HUES64 (cell line): ENCODE measurements at regions not wholly inside any gene's neighbourhood (a gene's known extent, or its start where the extent isn't known, plus 50 kb on each side); places are given as distances from the start of the nearest gene placed in this dataset.
"Not testable (repeated sequence)": the region's sequence is repeated elsewhere in the genome, so short reads cannot be mapped to it uniquely, and the experiment has no call there.

ENCODE experiments used
- H3K27ac ChIP-seq: 2 replicates; pipeline ENCODE4 v1.7.0; 2013; ENCODE audit warnings: low read depth, low read length, inconsistent platforms
- H3K27me3 ChIP-seq: 2 replicates; pipeline ENCODE4 v1.6.1; 2013; ENCODE audit warnings: mild to moderate bottlenecking, low read length; ENCODE audit not compliant: insufficient read depth
- H3K36me3 ChIP-seq: 2 replicates; pipeline ENCODE4 v1.6.1; 2013; ENCODE audit warnings: mild to moderate bottlenecking, low read length; ENCODE audit not compliant: insufficient read depth
- H3K4me1 ChIP-seq: 2 replicates; pipeline ENCODE4 v1.6.1; 2013; ENCODE audit warnings: mild to moderate bottlenecking, low read length, moderate library complexity; ENCODE audit not compliant: insufficient read depth
- H3K4me3 ChIP-seq: 2 replicates; pipeline ENCODE4 v1.5.1; 2013; ENCODE audit warnings: mild to moderate bottlenecking, low read length, moderate library complexity
- H3K9ac ChIP-seq: 2 replicates; pipeline ENCODE4 v1.6.1; 2013; ENCODE audit warnings: mild to moderate bottlenecking, low read depth, low read length
- H3K9me3 ChIP-seq: 2 replicates; pipeline ENCODE4 v1.6.1; 2013; ENCODE audit warnings: low read depth, low read length; ENCODE audit not compliant: insufficient read depth
- WGBS: fragments of 150-250, 120-280 bp; methylation state at CpG from one replicate; pipeline ENCODE4 v1.1.7; 2013; ENCODE audit warnings: missing lambda C conversion rate; 5-methylcytosine and 5-hydroxymethylcytosine counted together

DNA sequence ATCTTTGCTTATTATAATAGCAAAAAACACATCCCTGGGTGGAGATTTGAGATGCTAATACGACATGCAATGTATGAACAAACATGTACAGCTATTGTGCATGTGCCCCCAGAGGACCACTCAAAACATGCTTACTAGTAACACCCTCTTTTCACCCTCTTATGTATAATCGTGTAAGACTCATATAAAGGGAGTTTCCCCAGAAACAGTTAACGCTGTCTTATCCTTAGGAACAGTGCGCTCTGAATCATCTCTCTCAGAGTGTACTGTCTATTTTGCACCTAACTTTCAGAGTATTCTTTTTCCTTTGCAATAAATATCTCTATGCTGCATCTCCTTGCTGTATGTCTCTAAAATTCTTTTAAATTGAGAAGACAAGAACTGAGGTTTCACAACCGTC, 2604.0 kb downstream of the PCDH9 start:
- Histone ChIP-seq H3K4me3 (no peak overlapping the region), H3K4me1 (peaks cover 3% of the 10 kb centered on the region; the same call in 1 of the 2 replicates), H3K36me3 (no peaks in the 10 kb centered on the region), H3K27ac (no peak overlapping the region), H3K27me3 (no peaks in the 10 kb centered on the region), H3K9me3 (no peaks in the 10 kb centered on the region), H3K9ac (no peak overlapping the region)
- 97% methylated on average over 5 of the region's 5 CpGs for WGBS

DNA sequence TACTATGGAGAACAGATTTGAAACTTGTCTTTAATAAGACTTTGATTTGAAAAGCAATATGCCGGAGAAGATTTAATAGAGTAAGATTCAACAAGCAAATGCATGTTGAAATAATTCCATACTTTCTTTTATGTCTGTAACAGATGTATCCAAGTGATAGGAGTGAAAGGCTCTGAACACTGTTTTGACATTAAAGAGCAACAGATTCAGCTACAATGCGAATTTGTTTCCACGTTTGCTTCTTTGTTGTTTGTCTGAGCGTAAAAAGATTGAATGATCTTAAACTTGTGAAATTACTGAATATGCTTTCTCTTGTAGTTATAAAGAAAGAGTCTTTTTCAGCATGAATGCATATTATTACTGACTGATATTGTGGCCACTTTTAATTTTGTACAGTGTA, 2612.9 kb downstream of the PCDH9 start:
- WGBS = 96% methylated on average over 3 of the region's 4 CpGs
- H3K4me1 ChIP-seq = no peaks in the 10 kb centered on the region
- no peaks in the 10 kb centered on the region for H3K9me3 ChIP-seq
- H3K4me3 ChIP-seq = no peak overlapping the region
- H3K27me3 ChIP-seq = no peaks in the 10 kb centered on the region
- H3K27ac ChIP-seq = no peak overlapping the region
- H3K9ac ChIP-seq = no peak overlapping the region
- no peaks in the 10 kb centered on the region for H3K36me3 ChIP-seq

DNA sequence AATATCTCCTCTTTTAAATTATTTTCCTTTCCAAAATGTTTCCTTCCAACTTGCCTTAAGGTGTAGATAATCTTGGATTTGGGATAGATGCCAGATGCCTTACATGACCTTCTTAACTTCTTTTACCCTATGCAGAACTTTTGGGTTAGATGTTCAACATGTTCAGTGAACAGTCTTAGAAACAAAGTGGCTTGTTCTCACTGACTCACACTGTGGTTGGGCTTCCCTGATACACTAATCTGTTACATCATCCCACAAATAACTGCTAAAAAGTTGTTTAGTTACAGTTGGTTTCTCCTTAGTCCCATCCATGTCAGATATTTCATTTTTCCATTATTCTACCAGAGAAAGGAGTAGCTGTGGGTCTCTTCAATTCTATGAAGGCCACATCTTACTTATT, 2638.2 kb downstream of the PCDH9 start:
- H3K4me1 ChIP-seq = no peaks in the 10 kb centered on the region
- no peak overlapping the region for H3K27ac ChIP-seq
- no peaks in the 10 kb centered on the region for H3K36me3 ChIP-seq

DNA sequence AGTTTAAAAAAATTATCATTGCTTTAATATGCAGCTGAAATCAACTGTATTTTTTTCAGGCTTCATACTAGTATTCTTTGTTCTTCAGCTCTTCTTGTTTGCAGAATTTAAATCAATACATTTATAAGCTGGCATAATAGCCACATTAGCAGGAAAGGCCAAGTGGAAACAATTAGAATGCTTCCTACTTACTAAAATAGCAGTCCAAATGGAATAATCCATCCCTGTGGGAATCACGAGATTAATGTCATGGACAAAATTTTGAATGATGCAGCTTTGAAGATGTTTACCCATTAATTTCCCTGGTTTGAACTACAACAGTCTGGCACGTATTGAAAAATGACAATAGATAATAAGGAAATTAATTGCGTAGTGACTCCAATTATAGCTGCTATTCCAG, 2650.8 kb downstream of the PCDH9 start:
- no peak overlapping the region for H3K4me3 ChIP-seq
- no peaks in the 10 kb centered on the region for H3K9me3 ChIP-seq
- no peaks in the 10 kb centered on the region for H3K4me1 ChIP-seq
- H3K27ac ChIP-seq = no peak overlapping the region
- H3K9ac ChIP-seq = no peak overlapping the region
- no peaks in the 10 kb centered on the region for H3K27me3 ChIP-seq
- 96% methylated on average over 3 of the region's 3 CpGs for WGBS
- no peaks in the 10 kb centered on the region for H3K36me3 ChIP-seq

More for the DNA sequence above, 2638.2 kb downstream of the PCDH9 start:
- no peak overlapping the region for H3K9ac ChIP-seq
- H3K4me3 ChIP-seq = no peak overlapping the region
- no peaks in the 10 kb centered on the region for H3K9me3 ChIP-seq
- no peaks in the 10 kb centered on the region for H3K27me3 ChIP-seq

DNA sequence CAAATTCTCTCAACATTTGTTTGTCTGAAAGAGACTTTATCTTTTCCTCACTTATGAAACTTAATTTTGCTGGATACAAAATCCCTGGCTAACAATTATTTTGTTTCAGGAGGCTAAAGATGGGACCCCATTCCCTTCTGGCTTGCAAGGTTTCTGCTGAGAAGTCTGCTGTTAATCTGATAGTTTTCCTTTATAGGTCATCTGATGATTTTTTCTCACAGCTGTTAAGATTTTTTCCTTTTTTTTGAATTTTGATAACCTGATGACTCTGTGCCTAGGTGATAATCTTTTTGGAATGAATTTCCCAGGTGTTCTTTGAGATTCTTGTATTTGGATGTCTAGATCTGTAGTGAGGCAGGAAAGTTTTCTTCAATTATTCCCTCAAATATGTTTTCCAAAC, 2661.4 kb downstream of the PCDH9 start:
- no peak overlapping the region for H3K9ac ChIP-seq
- H3K9me3 ChIP-seq = peaks cover 15% of the 10 kb centered on the region
- no peaks in the 10 kb centered on the region for H3K27me3 ChIP-seq
- H3K4me3 ChIP-seq = no peak overlapping the region
- no peak overlapping the region for H3K27ac ChIP-seq
- no peaks in the 10 kb centered on the region for H3K4me1 ChIP-seq
- no peaks in the 10 kb centered on the region for H3K36me3 ChIP-seq

DNA sequence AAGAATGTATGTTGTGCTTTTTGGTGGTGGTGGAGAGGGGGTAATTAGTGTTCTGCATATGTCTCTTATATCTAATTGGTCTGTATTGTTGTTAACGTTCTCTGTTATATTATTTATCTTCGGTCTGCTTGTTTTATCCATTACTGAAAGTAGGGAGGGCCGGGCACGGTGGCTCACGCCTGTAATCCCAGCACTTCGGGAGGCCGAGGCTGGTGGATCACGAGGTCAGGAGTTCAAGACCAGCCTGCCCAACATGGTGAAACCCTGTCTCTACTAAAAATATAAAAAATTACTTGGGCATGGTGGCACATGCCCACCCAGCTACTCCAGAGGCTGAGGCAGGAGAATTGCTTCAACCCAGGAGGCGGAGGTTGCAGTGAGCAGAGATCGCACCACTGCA, 2672.1 kb downstream of the PCDH9 start:
- WGBS = 98% methylated on average over 10 of the region's 10 CpGs
- H3K4me1 ChIP-seq, H3K27ac ChIP-seq, H3K36me3 ChIP-seq, H3K4me3 ChIP-seq, H3K9ac ChIP-seq, H3K9me3 ChIP-seq, H3K27me3 ChIP-seq: not testable (repeated sequence)

DNA sequence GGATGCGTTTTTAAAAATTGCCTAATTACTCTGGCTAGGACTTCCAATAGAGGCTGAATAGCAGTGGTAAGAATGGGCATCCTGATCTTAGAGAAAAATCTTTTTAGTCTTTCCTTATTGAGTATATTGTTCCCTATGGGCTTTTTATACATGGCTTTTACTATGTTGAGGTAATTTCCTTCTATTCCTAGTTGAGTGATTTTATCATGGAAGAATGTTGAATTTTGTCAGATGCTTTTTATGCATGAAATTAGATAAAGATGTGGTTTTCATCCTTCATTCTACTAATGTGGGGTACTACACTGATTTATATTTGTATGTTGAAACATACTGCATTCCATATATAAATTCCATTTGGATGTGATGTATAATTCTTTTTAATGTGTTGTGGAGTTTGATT, 2673.8 kb downstream of the PCDH9 start:
- no peak overlapping the region for H3K9ac ChIP-seq
- 100% methylated on average over 1 of the region's 1 CpG for WGBS
- no peaks in the 10 kb centered on the region for H3K4me1 ChIP-seq
- H3K9me3 ChIP-seq = no peaks in the 10 kb centered on the region
- no peaks in the 10 kb centered on the region for H3K36me3 ChIP-seq
- no peak overlapping the region for H3K27ac ChIP-seq
- H3K27me3 ChIP-seq = no peaks in the 10 kb centered on the region
- no peak overlapping the region for H3K4me3 ChIP-seq

DNA sequence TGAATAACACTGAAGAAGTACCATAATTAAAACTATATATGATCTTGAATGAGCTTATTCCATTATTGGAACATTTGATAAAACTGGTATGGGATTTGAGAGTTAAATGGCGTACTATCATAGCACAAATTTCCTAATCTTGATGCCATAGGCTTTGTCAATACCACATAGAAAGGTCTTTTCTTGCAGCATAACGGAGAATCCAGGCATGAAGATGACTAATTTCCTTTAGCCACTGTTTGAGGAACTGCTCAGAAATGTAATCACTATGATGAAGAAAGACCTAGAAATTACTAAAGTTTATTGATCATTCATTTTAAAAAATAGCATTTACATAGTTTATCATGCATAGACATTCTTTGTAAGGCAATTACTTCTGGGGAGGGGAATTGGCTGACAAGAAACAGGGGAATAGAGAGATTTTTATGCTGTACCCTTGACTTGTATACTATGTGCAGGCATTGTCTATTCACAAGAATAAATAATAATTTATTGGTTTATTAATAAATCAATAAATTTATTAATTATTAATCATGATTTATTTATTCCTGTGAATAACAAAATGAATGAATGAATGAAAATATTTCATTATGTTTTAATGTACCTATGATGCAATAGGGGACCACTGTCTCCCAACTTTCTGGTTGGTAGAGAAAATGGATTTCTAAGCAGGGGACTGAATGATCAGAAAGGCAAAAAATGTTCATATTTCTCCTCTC, 2676.6 kb downstream of the PCDH9 start:
- no peak overlapping the region for H3K4me3 ChIP-seq
- no peaks in the 10 kb centered on the region for H3K36me3 ChIP-seq
- peaks cover 10% of the 10 kb centered on the region; the same call in 1 of the 2 replicates for H3K9me3 ChIP-seq
- 87% methylated on average over 2 of the region's 2 CpGs for WGBS
- no peaks in the 10 kb centered on the region for H3K4me1 ChIP-seq
- H3K9ac ChIP-seq = no peak overlapping the region
- H3K27ac ChIP-seq = no peak overlapping the region
- H3K27me3 ChIP-seq = no peaks in the 10 kb centered on the region

DNA sequence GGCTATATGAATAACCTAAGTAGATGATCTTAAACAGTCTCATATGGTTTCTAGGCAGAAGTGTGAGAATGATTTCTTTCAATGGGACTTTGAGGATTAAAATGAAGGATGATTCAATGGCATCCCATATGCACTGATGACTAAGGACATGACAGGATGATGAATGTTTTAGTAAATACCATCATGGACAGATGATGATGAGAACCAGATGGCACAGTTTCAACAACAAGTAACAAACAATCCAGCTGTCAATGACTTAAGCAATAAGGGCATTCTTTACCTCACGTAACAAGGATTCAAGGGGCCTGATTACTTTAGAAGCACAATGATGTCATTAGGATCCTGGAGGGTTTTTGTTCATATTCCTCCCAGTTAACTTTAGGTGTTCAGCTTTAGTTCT, 2678.4 kb downstream of the PCDH9 start:
- H3K27ac ChIP-seq = no peak overlapping the region
- peaks cover 10% of the 10 kb centered on the region; the same call in 1 of the 2 replicates for H3K9me3 ChIP-seq
- no peaks in the 10 kb centered on the region for H3K36me3 ChIP-seq
- no peak overlapping the region for H3K4me3 ChIP-seq
- H3K4me1 ChIP-seq = no peaks in the 10 kb centered on the region
- no peak overlapping the region for H3K9ac ChIP-seq
- no peaks in the 10 kb centered on the region for H3K27me3 ChIP-seq
- 100% methylated on average over 1 of the region's 1 CpG for WGBS

DNA sequence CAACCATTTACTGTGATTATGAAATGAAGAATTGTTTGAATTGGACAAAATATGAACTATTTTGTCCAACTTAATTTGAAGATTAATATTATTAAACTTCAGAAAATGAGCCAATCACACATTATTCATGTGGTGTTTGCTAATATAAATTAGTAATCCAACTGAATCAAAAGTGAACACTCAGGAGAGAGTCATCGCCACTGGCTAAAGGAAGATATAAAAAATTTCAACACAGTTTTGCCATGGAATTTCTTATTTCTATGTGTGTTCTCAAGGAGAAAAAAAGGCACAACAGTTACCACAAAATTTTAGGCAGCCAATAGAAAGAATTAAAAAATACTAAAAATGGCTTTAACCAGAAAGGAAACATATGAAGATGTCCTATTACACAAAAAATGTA, 2683.8 kb downstream of the PCDH9 start:
- no peak overlapping the region for H3K27ac ChIP-seq
- peaks cover 10% of the 10 kb centered on the region; the same call in 1 of the 2 replicates for H3K9me3 ChIP-seq
- no peak overlapping the region for H3K9ac ChIP-seq
- no peaks in the 10 kb centered on the region for H3K36me3 ChIP-seq
- H3K27me3 ChIP-seq = no peaks in the 10 kb centered on the region
- no peak overlapping the region for H3K4me3 ChIP-seq
- no CpG with 5 or more reads among the region's 1 CpG for WGBS
- no peaks in the 10 kb centered on the region for H3K4me1 ChIP-seq

DNA sequence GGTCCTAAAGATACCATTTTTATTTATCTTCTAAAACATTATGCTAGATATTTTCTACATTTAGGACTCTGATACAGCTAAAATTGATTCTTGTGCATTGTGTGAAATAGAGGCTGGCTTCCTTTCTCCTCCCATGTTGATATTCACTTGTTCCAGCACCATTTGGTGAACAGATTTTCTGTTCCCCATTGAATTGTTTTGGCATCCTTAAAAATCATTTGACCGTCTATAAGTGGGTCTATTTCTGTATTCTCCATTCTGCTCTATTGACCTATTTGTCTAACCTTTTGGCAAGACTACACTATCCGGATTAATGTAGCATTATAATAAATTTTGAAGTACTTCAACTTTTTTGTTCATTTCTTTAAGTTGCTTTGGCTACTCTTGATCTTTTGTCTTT, 2689.2 kb downstream of the PCDH9 start:
- H3K4me1 ChIP-seq = no peaks in the 10 kb centered on the region
- H3K9me3 ChIP-seq = no peaks in the 10 kb centered on the region
- H3K9ac ChIP-seq = no peak overlapping the region
- no peaks in the 10 kb centered on the region for H3K27me3 ChIP-seq
- 97% methylated on average over 2 of the region's 2 CpGs for WGBS
- no peaks in the 10 kb centered on the region for H3K36me3 ChIP-seq
- H3K27ac ChIP-seq = no peak overlapping the region
- H3K4me3 ChIP-seq = no peak overlapping the region

DNA sequence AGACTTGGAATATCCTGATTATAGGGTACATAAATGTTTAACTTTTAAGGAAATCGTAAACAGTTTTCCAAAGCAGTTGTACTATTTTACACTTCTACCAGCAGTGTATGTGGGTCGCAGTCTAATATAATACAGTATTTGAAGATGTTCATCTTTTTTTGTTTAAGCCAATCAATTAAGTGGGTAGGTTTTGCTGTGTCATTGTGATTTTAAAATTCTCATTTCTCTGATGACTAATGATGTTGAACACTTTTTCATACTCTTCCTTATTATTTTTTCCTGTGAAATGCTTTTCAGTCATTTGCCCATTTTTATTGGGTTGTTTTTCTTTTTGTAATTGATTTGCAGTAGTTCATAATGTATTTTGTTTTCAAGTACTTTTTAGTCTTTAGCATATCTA, 2689.7 kb downstream of the PCDH9 start:
- Histone ChIP-seq H3K4me1 (peaks cover under 1% of the 10 kb centered on the region; the same call in 1 of the 2 replicates), H3K36me3 (no peaks in the 10 kb centered on the region), H3K4me3 (no peak overlapping the region), H3K27me3 (no peaks in the 10 kb centered on the region), H3K9ac (no peak overlapping the region), H3K27ac (no peak overlapping the region), H3K9me3 (no peaks in the 10 kb centered on the region)
- 100% methylated on average over 2 of the region's 2 CpGs for WGBS
